LHCN-M2 (cell line): ENCODE measurements at regions not wholly inside any gene's neighbourhood (a gene's known extent, or its start where the extent isn't known, plus 50 kb on each side); places are given as distances from the start of the nearest gene placed in this dataset.
"Not testable (repeated sequence)": the region's sequence is repeated elsewhere in the genome, so short reads cannot be mapped to it uniquely, and the experiment has no call there.

Experiments
- DNase-seq: peaks from one replicate; pipeline ENCODE4 v3.0.0-alpha.2; 2012; ENCODE audit warnings: low read depth

GRCh38 chr21:35401476-35401875 lies 352.4 kb upstream of the RUNX1 start:
- no peak for DNase-seq

- DNase-seq, result peak; percentile 82
Measured at GRCh38 chr21:35400233-35400939, 351.3 kb upstream of the RUNX1 start.

DNA sequence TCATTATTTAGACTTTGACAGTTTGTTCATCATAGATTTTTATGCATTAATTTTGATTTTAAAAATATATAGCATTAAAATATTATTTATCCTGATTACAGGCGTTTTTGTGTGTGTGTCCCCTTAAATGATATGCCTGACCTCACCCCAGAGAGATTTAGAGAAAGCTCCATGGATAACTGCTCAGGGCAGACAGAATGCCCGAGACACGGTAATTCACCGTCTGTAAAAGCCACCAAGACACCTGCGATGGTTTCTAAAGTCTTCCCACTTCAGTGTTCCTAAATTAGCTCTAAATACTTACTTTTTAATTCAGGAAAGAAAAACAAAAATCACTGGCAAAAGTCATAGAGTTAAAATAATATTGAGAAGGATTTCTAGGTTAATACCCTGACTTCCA lies 350.6 kb upstream of the RUNX1 start:
- DNase-seq, result no peak

- DNase-seq, result no peak
Measured at GRCh38 chr21:35399002-35399530, 350.0 kb upstream of the RUNX1 start.

GRCh38 chr21:35398346-35398982 lies 349.4 kb upstream of the RUNX1 start:
- DNase-seq, result no peak

- DNase-seq, result no peak
Measured at GRCh38 chr21:35397781-35398180, 348.7 kb upstream of the RUNX1 start.

GRCh38 chr21:35396655-35397054 lies 347.6 kb upstream of the RUNX1 start:
- no peak for DNase-seq

GRCh38 chr21:35395728-35396127 lies 346.6 kb upstream of the RUNX1 start:
- peak; percentile 83 for DNase-seq

DNA sequence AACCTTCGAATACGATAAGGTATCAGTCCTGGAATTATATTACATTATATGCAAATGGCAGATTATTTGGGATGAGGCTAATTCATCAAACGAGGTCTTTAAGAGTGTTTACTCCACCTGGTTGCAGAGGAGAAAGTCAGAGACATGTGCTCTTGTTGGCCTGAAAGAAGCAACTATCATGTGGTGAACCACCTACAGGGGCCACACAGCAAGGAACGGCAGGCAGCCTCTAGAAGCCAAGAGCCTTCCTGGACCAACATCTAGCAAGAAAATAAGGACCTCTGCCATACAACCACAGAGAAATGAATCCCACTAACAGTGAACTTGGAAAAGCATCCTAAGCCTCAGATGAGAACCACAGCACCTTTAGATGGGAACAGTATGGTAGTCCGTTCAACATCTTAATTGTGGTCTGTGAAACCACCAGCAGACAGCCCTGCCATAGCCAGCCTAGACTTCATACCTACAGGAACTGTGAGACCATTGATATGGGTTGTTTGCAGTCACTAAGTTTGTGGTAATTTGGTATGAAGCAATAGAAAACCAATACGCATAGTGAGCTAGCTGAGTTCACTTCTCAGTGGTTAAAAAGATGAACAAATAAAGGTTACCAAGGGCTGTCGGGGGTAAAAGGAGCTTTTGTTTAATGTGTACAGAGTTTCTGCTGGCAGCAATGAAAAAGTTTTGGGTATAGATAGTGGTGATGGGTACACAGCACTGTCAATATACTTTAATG lies 345.7 kb upstream of the RUNX1 start:
- peak; percentile 75 for DNase-seq

GRCh38 chr21:35394049-35394448 lies 344.9 kb upstream of the RUNX1 start:
- DNase-seq, result no peak

DNA sequence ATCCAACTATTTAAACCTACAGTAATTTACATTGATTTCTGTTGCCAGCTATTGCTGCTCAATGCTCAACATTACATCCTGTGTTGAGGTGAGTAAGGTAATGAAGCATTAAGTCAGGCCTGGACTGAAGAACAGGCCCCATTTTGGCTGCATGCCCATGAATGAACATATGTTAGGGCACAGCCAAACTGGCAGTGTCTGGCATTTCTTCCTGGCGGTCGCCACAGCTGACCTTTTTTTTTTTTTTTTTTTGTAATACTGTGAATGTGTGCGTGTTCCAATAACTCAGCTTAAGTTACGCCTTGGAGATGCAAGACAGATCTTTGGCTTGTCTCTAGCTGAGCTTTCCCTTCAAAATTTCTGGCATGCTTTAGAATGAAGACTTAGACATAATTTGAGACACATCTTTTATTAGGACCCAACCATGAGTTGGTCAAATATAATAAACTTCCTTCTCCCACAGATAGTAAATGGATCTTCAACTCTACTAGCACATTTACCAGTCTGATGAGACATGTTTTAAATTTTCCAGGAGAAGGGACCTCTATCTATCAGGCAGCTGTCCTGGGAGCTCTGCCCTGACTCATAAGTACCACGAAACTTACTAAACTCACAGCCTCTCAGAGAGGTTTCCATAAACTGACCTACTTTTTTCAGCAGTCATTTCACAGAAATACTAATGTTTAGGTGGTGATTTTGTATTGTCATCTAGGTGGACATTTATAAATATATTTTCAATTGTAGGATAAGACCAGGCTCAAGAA lies 341.1 kb upstream of the RUNX1 start:
- DNase-seq, result peak; percentile 95

DNA sequence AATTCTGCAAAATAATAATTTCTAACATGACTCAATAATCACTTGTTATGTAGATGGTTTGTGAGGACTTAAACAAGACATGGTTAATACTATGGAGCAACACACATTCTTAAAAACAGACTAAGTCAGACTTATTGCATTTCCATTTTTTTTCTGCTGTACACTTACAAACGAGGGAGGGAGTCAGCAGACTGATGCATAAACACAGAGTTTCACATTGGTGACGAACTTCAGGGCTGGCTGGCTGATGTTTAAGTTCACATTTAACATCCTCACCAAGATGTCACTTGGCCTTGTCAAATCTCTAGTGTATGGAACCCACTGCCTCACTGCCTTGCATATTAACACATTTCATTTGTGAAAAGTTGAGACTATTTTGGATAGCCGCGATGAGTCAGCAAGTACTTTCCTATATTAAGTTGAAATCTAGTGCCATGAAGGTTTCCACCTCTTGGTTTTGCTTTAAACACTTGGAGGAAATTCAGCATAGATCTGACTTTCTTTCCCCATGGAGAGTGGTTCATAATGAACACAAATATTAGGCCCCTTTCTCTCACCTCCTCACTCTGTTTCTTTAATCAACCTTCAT lies 337.5 kb upstream of the RUNX1 start:
- no peak for DNase-seq

DNA sequence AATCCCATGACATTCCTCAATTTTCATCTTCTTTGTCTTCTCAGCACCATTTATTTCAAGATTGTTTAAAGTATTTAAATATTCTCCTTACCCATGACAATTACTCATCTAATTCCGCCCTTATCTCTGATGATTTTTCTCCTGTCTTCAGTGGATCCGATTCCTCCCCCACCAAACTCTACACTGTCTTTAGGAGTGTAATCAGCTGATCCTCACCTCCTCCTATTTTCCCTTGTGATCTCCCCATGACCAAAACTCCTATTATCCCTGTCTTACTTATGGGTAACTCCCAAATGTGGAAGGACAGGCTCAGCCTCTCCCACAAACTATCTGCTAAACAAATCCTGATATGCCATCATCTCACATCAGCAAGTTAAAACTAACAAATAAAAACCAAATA lies 335.3 kb upstream of the RUNX1 start:
- DNase-seq, result no peak

GRCh38 chr21:35382696-35383095 lies 333.6 kb upstream of the RUNX1 start:
- no peak for DNase-seq

DNA sequence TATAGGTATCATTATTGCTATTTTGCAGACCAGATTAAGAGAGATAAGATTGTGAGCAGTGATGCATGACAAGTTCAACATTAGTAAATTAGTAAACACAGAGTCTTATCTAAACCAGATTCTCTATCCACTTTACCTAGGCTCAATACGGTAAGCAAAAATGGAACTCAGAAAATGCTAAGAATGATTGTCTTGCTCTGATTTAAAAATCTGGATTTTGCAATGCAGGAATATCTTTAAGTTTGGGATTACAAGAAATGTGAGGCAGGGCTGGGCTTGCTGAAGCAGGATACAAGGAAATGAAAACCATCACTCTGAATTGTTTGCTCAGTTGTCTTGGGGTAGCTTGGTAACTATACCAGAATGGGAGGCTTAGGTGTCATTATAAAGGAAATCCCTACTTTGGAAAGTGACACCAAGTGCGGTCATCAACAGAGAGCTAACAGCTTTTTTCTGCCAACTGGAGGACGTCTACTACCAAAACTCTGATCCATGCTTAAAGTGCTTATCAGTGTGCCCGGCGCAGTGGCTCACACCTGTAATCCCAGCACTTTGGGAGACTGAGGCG lies 332.7 kb upstream of the RUNX1 start:
- DNase-seq, result no peak

DNA sequence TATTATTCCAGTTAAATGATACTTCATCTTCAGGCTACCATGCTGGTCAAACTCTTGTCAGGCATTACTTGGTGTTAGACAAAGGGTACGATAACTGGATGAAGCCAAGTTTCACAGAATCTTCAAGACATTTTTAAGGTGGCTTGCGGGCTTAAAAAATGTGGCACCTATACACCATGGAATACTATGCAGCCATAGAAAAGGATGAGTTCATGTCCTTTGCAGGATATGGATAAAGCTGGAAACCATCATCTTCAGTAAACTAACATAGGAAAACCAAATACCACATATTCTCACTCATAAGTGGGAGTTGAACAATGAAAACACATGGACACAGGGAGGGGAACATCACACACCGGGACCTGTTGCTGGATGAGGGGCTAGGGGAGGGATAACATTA lies 331.2 kb upstream of the RUNX1 start:
- not testable (repeated sequence) for DNase-seq

- DNase-seq, result no peak
Measured at GRCh38 chr21:35378881-35379280, 329.8 kb upstream of the RUNX1 start.

DNA sequence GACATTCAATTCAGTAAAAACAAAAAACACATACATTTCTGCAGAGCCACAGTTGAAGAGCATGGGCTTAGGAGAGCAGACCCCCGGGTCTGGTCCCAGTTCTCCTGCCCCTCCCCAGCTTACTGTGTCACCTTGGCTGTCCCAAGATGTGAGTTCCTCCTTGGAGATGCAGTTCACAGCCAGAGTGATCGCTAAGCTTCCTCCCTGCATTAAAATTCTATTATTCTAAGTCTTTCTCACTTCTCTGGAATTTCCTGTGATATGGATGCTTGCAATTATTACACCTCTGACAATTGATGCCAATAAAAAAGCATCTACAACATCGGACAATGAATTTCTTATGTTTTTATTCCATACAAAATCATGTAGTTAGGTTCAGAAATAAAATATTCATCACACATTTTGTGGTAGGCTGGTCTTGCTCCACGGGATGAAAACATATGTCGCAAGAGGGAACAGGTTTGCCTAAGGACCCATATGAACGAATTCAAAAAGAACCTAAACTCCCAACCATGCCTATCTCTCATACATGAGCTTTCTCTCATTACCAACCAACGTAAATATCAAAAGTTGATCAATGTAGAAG lies 328.5 kb upstream of the RUNX1 start:
- peak; percentile 61 for DNase-seq

GRCh38 chr21:35376406-35377135 lies 327.5 kb upstream of the RUNX1 start:
- DNase-seq, result peak; percentile 70

DNA sequence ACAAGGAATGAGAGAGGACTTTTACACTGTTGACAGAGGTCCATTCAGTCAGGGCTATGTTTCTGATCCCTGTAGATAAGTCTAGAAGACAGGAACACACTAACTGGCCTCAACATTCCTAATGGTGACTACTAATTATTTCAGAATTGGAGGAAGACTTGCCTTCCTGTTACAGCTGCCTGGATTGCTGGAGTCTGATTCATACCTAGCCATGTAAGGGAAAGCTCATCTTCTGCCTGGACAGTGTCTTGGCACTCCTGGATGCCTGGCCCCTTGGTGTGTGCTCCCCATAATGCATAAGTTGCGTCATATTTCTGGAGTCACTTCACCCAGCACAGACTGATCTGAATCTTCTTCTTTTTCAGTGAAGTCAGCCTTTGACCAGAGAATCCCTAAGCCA lies 326.0 kb upstream of the RUNX1 start:
- peak; percentile 92 for DNase-seq
